Activated B cell treated with CpG ODN at 0.5 μM for 24 hours (primary cell): ENCODE measurements at regions not wholly inside any gene's neighbourhood (a gene's known extent, or its start where the extent isn't known, plus 50 kb on each side); places are given as distances from the start of the nearest gene placed in this dataset.

ENCODE experiments used
- ATAC-seq: fragments of 200-7000 bp; cut with Tn5 transposase; one replicate; pipeline ENCODE4 v1.10.0; 2021; ENCODE audit warnings: low read depth, mild to moderate bottlenecking, moderate library complexity
- CTCF ChIA-PET: fragments of 350-600 bp; sonication (Branson Sonifier 250); formaldehyde crosslinking; loops from one replicate; lab custom pipeline; 2021; ENCODE audit warnings: antibody characterized with exemption; lab: Charles Lee
- POLR2A ChIA-PET: fragments of 350-600 bp; sonication (Branson Sonifier 250); formaldehyde crosslinking; loops from one replicate; lab custom pipeline; 2021; ENCODE audit warnings: antibody characterized with exemption; lab: Charles Lee
- DNase-seq: peaks from one replicate; pipeline ENCODE4 v3.0.0; 2022
- H3K27ac Mint-ChIP-seq: one replicate; pipeline ENCODE4 v1.8.0; 2020; ENCODE audit warnings: mixed read lengths
- H3K27me3 Mint-ChIP-seq: one replicate; pipeline ENCODE4 v1.8.0; 2021; ENCODE audit warnings: mixed read lengths
- H3K36me3 Mint-ChIP-seq: one replicate; pipeline ENCODE4 v1.8.0; 2021; ENCODE audit warnings: low read depth, mixed read lengths
- H3K4me1 Mint-ChIP-seq: one replicate; pipeline ENCODE4 v1.8.0; 2021; ENCODE audit warnings: mixed read lengths
- H3K4me3 Mint-ChIP-seq: one replicate; pipeline ENCODE4 v1.8.0; 2020; ENCODE audit warnings: mild to moderate bottlenecking, mixed read lengths
- H3K9me3 Mint-ChIP-seq: one replicate; pipeline ENCODE4 v1.8.0; 2020; ENCODE audit warnings: mixed read lengths
- intact Hi-C: fragments of 100-400 bp; cut with micrococcal nuclease; formaldehyde crosslinking; loops from one replicate; pipeline ENCODE4 v1.15.1; 2024
- TF ChIP-seq, protein P1 (sequence below): fragments of 200-600 bp; IDR thresholded peaks from one replicate; pipeline ENCODE4 v1.8.0; 2022; ENCODE audit warnings: antibody characterized with exemption, mild to moderate bottlenecking

GRCh38 chr4:163871078-163871477 is 376.6 kb downstream of the TMA16 start:
- Mint-ChIP-seq H3K4me1 (no peaks in the 10 kb centered on the region), H3K9me3 (no peaks in the 10 kb centered on the region), H3K27me3 (peaks cover 2% of the 10 kb centered on the region), H3K36me3 (no peaks in the 10 kb centered on the region), H3K27ac (no peak overlapping the region), H3K4me3 (no peak overlapping the region)
- CTCF ChIA-PET = no interaction called here
- intact Hi-C loops = no loop called here
- ATAC-seq (no peak), DNase-seq (no peak)
- POLR2A ChIA-PET = no interaction called here
- TF ChIP-seq, protein P1, sequence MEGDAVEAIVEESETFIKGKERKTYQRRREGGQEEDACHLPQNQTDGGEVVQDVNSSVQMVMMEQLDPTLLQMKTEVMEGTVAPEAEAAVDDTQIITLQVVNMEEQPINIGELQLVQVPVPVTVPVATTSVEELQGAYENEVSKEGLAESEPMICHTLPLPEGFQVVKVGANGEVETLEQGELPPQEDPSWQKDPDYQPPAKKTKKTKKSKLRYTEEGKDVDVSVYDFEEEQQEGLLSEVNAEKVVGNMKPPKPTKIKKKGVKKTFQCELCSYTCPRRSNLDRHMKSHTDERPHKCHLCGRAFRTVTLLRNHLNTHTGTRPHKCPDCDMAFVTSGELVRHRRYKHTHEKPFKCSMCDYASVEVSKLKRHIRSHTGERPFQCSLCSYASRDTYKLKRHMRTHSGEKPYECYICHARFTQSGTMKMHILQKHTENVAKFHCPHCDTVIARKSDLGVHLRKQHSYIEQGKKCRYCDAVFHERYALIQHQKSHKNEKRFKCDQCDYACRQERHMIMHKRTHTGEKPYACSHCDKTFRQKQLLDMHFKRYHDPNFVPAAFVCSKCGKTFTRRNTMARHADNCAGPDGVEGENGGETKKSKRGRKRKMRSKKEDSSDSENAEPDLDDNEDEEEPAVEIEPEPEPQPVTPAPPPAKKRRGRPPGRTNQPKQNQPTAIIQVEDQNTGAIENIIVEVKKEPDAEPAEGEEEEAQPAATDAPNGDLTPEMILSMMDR = no peak

DNA sequence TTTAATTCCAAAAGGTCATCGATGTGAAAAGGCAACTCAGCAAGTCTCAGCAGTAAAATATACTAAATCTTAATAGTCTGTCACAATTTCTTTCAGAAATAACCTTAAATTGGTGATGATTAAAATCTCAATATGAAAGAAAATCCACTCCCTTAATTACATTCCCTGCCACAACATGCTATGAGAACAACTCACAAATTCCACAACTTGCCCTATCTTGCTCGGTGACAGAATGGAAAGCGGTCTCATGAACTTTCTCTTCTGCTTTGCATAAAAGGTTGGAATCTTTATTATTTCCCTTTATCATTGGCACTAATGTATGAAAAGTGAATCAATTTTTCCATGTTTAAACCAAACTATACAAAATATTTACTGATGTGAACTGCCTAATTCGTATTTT is 380.8 kb downstream of the TMA16 start:
- DNase-seq = no peak
- Mint-ChIP-seq H3K4me3 (no peak overlapping the region), H3K9me3 (no peaks in the 10 kb centered on the region), H3K4me1 (no peaks in the 10 kb centered on the region), H3K36me3 (no peaks in the 10 kb centered on the region), H3K27ac (no peak overlapping the region), H3K27me3 (peaks cover 2% of the 10 kb centered on the region)
- ChIA-PET CTCF (no interaction called here), POLR2A (no interaction called here)
- ATAC-seq = no peak
- intact Hi-C loops = no loop called here
- TF ChIP-seq, protein P1 = no peak

DNA sequence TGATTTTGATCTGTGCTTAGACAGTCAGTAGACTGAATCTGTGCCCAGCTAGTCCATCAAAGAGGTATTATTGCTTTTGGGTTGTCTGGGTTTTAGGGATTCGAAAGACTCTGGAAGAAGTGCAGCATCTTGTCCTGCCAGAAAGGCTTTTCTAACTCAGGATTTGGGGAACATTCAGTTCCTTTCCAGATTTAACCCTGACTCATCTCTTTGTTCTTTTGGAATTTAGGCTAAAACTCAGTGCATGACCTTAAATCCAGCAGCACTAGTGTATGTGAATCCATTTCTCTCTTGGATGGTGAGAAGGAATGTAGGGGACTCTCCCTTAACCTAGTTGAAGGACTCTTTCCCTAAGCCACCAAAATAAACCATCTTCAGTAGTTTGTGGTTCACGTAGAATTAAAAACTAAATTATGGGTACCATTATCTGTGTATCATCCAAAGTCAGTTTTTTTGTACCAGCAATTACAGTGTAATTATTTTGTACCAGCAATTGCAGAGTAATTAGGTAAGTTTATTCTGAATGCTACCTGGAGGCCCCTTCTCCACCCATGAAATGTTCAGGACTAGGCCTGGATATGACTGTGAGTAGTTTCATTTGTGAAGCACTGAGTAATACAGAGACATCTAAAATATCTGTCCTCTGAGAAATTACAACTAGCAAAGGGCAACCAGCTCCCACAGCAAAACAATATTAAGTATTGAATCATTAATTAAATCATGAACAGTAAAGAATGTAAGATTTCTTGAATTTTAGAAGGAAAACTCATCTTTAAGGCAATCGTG is 384.0 kb downstream of the TMA16 start:
- Mint-ChIP-seq H3K4me1 (no peaks in the 10 kb centered on the region), H3K4me3 (no peak overlapping the region), H3K27ac (no peak overlapping the region), H3K36me3 (no peaks in the 10 kb centered on the region), H3K27me3 (peaks cover 2% of the 10 kb centered on the region), H3K9me3 (no peaks in the 10 kb centered on the region)
- intact Hi-C loops = no loop called here
- no peak for DNase-seq
- no peak for ATAC-seq
- TF ChIP-seq, protein P1 = no peak
- CTCF ChIA-PET = no interaction called here
- POLR2A ChIA-PET = no interaction called here

DNA sequence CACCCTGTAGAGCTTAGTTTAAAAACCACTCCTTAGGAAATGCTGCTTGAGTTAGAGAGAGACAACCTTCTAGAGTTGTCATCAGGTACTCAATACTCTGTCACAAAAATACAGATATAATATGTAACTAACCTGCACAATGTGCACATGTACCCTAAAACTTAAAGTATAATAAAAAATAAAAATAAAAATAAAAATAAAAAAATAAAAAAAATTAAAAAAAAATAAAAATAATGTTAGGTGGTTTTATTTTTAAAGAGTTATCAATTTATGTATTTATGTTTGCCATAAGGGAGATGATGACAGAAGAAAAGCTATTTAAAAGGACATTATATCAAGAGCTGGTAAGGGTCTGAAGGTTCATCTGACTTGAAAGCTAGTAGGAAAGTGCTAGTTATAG is 397.9 kb downstream of the TMA16 start:
- ChIA-PET CTCF (no interaction called here), POLR2A (no interaction called here)
- H3K27me3 Mint-ChIP-seq = peaks cover 16% of the 10 kb centered on the region
- H3K4me1 Mint-ChIP-seq = no peaks in the 10 kb centered on the region
- intact Hi-C loops = no loop called here
- TF ChIP-seq, protein P1 = no peak
- no peak overlapping the region for H3K4me3 Mint-ChIP-seq
- no peaks in the 10 kb centered on the region for H3K36me3 Mint-ChIP-seq
- ATAC-seq (no peak), DNase-seq (no peak)
- H3K9me3 Mint-ChIP-seq = peaks cover 2% of the 10 kb centered on the region
- no peak overlapping the region for H3K27ac Mint-ChIP-seq

DNA sequence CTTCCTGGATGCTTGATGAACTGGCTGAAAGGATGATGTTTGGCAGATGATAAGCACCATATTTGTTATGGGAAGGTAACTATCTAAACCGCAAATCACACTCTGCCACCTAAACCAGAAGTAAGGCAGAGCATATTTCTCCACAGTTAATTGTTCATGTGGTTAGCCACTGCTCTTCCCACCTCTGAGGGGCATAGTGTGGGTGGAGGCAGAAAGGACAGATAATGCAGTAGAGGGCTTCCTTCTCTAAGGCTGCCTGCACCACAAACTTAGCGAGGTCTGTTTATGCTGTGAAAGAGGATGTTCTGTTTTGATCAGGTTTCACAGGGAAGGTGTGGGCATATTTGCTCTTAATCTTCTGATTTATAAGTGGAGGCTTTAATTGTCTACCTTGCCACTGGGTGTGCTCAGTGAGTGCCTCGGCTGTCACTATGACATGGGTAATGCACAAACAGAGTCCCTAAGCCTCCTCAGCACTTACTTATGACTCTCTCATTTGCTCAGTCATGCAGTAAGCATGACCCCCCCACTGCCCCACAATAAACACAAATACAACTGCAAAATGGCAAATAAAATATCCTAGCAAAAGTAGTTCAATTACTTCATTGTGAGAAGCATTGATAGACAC is 401.0 kb downstream of the TMA16 start:
- intact Hi-C loops = no loop called here
- DNase-seq = no peak
- Mint-ChIP-seq H3K27ac (no peak overlapping the region), H3K9me3 (peaks cover 3% of the 10 kb centered on the region), H3K36me3 (no peaks in the 10 kb centered on the region), H3K27me3 (peaks cover 5% of the 10 kb centered on the region), H3K4me1 (no peaks in the 10 kb centered on the region), H3K4me3 (no peak overlapping the region)
- CTCF ChIA-PET = no interaction called here
- ATAC-seq = no peak
- POLR2A ChIA-PET = no interaction called here
- TF ChIP-seq, protein P1 = no peak
